Upper lobe of left lung (tissue), 4 donors: ENCODE measurements at regions not wholly inside any gene's neighbourhood (a gene's known extent, or its start where the extent isn't known, plus 50 kb on each side); places are given as distances from the start of the nearest gene placed in this dataset.

Source experiments
- EP300 ChIP-seq, 4 donors: sonication (generic); formaldehyde crosslinking; IDR thresholded peaks; one replicate each; pipeline ENCODE4 v1.5.1; 2017; ENCODE audit warnings: antibody characterized with exemption in 4 of 4, control low read depth in 2 of 4
- TF ChIP-seq, protein P1 (sequence below), 6 experiments: fragments of 450-650 bp in 4 of 6; fragments of 200-600 bp in 2 of 6; sonication (generic) in 2 of 6; IDR thresholded peaks; one replicate each; pipeline ENCODE4 v1.5.1; 2016 to 2019; ENCODE audit warnings: antibody characterized with exemption in 6 of 6

DNA sequence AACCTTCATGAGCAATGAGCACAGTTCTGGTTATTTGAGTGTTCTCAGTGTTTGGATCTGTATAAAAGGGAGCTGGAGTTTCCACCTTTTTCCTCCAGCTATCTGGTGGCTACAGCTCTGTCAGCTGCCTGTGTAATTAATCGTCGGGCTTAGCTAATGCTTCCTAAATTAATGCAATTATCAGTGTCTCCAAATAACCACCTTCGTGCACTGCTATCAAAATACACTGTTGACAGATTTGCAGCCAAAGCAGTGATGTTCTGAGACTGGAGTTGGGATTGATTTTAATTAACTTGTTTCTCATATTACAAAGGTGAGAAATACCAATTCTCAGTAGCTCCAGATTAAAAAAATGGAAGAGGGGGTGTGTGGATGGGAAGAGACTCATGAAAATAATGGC, 325.8 kb downstream of the CBLN1 start:
- TF ChIP-seq, protein P1, sequence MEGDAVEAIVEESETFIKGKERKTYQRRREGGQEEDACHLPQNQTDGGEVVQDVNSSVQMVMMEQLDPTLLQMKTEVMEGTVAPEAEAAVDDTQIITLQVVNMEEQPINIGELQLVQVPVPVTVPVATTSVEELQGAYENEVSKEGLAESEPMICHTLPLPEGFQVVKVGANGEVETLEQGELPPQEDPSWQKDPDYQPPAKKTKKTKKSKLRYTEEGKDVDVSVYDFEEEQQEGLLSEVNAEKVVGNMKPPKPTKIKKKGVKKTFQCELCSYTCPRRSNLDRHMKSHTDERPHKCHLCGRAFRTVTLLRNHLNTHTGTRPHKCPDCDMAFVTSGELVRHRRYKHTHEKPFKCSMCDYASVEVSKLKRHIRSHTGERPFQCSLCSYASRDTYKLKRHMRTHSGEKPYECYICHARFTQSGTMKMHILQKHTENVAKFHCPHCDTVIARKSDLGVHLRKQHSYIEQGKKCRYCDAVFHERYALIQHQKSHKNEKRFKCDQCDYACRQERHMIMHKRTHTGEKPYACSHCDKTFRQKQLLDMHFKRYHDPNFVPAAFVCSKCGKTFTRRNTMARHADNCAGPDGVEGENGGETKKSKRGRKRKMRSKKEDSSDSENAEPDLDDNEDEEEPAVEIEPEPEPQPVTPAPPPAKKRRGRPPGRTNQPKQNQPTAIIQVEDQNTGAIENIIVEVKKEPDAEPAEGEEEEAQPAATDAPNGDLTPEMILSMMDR (IDR thresholded peaks at IDR 0.05), result no peak
- no peak for TF ChIP-seq EP300 (IDR thresholded peaks at IDR 0.05)
